Adrenal gland (tissue), 5 donors: ENCODE measurements at regions not wholly inside any gene's neighbourhood (a gene's known extent, or its start where the extent isn't known, plus 50 kb on each side); places are given as distances from the start of the nearest gene placed in this dataset.

Experiments
- CTCF ChIP-seq, 6 experiments: fragments of 450-650 bp in 4 of 6; fragments of 200-600 bp in 2 of 6; sonication (generic) in 1 of 6; IDR thresholded peaks; 1 replicate in 5 of 6; 2 replicates in 1 of 6; pipeline versions ENCODE4 v1.5.1 to v1.8.0; 2016 to 2021; ENCODE audit warnings: antibody characterized with exemption in 6 of 6, mild to moderate bottlenecking in 2 of 6, moderate library complexity in 1 of 6
- POLR2A ChIP-seq, 2 donors: fragments of 450-650 bp; IDR thresholded peaks; one replicate each; pipeline ENCODE4 v1.6.1; 2017; ENCODE audit warnings: antibody characterized with exemption in 2 of 2, mild to moderate bottlenecking in 2 of 2, moderate library complexity in 1 of 2
- donor health status: DM: no; HTN: no; CAD: no.

- TF ChIP-seq POLR2A (IDR thresholded peaks at IDR 0.05) (no peak), CTCF (IDR thresholded peaks at IDR 0.05) (no peak)
Measured at GRCh38 chr11:70851907-70852306, 400.5 kb downstream of the SHANK2 start.
